HG02763 (cell line): ENCODE measurements at regions not wholly inside any gene's neighbourhood (a gene's known extent, or its start where the extent isn't known, plus 50 kb on each side); places are given as distances from the start of the nearest gene placed in this dataset.
"Not testable (repeated sequence)": the region's sequence is repeated elsewhere in the genome, so short reads cannot be mapped to it uniquely, and the experiment has no call there.

Experiments used
- ATAC-seq: cut with Tn5 transposase; IDR thresholded peaks from one replicate; pipeline ENCODE4 v1.9.1; 2021; ENCODE audit warnings: mild to moderate bottlenecking, moderate library complexity; ENCODE audit not compliant: unreplicated experiment

GRCh38 chr3:101995371-101996046, 146.2 kb downstream of the NFKBIZ start:
- no peak for ATAC-seq

- no peak for ATAC-seq
Observed at GRCh38 chr3:101996832-101997231, 147.5 kb downstream of the NFKBIZ start.

GRCh38 chr3:101998256-101998926, 149.1 kb downstream of the NFKBIZ start:
- no peak for ATAC-seq

- ATAC-seq: no peak
Observed at GRCh38 chr3:101999177-101999779, 150.0 kb downstream of the NFKBIZ start.

- no peak for ATAC-seq
Observed at GRCh38 chr3:102000620-102001209, 151.4 kb downstream of the NFKBIZ start.

- ATAC-seq: no peak
Observed at GRCh38 chr3:102002056-102002455, 152.7 kb downstream of the NFKBIZ start.

GRCh38 chr3:102004561-102004960, 155.2 kb downstream of the NFKBIZ start:
- ATAC-seq: no peak

- ATAC-seq: no peak
Observed at GRCh38 chr3:102005551-102005950, 156.2 kb downstream of the NFKBIZ start.

GRCh38 chr3:102006812-102007485, 157.6 kb downstream of the NFKBIZ start:
- ATAC-seq: no peak

- not testable (repeated sequence) for ATAC-seq
Observed at GRCh38 chr3:102008436-102008835, 159.1 kb downstream of the NFKBIZ start.

- no peak for ATAC-seq
Observed at GRCh38 chr3:102016417-102016816, 167.1 kb downstream of the NFKBIZ start.

GRCh38 chr3:102017784-102018183, 168.5 kb downstream of the NFKBIZ start:
- no peak for ATAC-seq

GRCh38 chr3:102018551-102018950, 169.2 kb downstream of the NFKBIZ start:
- no peak for ATAC-seq

GRCh38 chr3:102020735-102021134, 171.4 kb downstream of the NFKBIZ start:
- no peak for ATAC-seq

GRCh38 chr3:102024270-102024904, 175.1 kb downstream of the NFKBIZ start:
- ATAC-seq: no peak

- ATAC-seq: no peak
Observed at GRCh38 chr3:102025606-102026270, 176.4 kb downstream of the NFKBIZ start.

- no peak for ATAC-seq
Observed at GRCh38 chr3:102026656-102027055, 177.3 kb downstream of the NFKBIZ start.

GRCh38 chr3:102030661-102031060, 181.3 kb downstream of the NFKBIZ start:
- no peak for ATAC-seq

- ATAC-seq: no peak
Observed at GRCh38 chr3:102031834-102032233, 182.5 kb downstream of the NFKBIZ start.
